CMK (cell line): ENCODE measurements at regions not wholly inside any gene's neighbourhood (a gene's known extent, or its start where the extent isn't known, plus 50 kb on each side); places are given as distances from the start of the nearest gene placed in this dataset.

Experiments
- DNase-seq: peaks from one replicate; pipeline ENCODE4 v3.0.0-alpha.2; 2010; ENCODE audit warnings: low read depth

DNA sequence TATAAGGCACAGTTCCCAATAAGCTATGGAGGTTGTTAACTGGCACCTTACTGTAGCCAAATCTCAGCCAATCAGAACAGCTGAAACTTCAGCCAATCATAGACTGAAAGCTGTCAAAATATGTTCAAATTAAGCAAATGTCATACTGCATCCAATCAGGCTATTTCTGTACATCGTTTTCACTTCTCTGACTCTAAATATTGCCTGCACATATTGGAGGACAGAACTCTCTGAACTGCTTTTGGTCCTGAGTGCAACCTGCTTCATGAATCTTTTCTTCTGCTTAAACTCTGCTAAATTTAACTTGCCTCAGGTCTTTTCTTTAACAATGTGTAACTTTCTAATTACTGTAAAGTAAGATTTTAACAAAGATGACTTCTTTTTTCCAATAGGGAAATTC is 1198.9 kb upstream of the PCDH7 start:
- DNase-seq = no peak

- DNase-seq = no peak
Measured at GRCh38 chr4:29536745-29537144, 1183.4 kb upstream of the PCDH7 start.

GRCh38 chr4:29538889-29539646 is 1181.1 kb upstream of the PCDH7 start:
- DNase-seq = no peak

GRCh38 chr4:29540439-29541102 is 1179.6 kb upstream of the PCDH7 start:
- DNase-seq = no peak

- DNase-seq = no peak
Measured at GRCh38 chr4:29541757-29542156, 1178.4 kb upstream of the PCDH7 start.

DNA sequence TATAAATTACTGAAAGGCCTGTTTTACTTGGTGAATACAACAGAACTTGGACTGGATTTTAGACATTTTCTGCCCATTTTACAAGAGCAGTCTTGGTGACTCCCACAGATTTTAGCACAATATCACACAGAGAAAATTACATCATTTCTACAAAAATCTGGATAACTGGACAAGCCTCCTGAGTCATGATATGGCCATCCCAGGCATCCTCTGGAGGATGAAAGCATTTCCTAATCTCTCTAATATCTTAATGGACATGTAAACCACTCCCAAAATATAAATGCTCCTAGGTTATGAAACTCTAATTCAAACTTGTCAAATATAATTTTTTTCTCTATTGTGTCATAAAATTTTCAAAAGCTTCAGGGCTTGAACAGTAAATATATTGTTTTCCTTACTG is 1170.8 kb upstream of the PCDH7 start:
- no peak for DNase-seq

DNA sequence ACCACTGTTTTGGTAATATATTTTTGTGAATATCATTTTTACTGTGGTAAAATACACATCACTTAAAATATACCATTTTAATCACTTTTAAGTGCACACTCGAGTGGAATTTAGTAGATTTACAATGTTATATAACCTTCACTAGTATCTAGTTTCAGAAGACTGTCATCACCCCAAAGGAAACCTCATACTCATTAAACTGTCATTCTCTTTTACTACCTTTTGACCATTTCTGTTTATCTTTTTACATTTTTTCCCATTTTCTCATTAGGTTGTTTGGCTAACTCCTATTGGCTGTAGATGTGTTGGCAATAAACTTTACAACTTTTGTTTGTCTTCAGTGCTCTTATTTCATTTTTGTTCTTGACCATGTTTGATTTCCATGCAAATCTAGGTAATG is 1168.3 kb upstream of the PCDH7 start:
- no peak for DNase-seq

DNA sequence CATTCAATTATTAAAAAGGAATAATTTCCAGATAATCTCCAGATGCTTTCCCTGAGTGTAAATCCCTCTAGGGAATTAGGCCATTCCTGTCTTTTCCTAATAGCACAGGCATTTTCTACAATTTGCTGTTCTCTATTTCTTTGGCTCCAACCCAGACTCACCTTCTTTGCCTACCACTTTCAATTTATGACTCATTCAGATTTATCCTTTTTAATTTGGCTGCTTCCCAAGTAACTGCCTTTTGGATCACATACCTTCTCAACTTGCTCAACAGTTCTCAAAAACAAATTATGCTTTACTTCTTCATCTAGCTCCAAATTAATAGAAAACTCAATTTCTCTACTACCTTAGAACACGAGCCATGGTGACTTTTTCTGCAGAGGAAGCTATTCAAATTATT is 1166.3 kb upstream of the PCDH7 start:
- no peak for DNase-seq

DNA sequence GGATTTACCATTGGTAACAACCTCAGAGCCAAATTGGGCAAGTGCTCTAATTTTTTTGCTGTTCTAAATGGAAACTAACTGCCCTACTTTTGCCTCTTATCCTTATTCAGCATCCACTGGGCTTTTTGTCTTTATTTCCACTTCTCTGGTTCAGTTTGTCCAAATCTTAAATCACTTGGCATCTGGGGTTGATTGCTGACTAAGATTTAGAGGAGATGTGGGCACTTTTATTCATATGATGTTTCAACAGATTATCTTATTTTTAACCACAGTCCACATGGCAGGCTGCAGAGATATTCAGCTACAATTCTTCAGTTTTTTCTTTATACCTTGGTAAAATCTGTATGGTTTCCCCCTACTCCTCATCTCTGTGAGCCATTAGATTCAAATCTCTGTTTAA is 1161.4 kb upstream of the PCDH7 start:
- DNase-seq = no peak

DNA sequence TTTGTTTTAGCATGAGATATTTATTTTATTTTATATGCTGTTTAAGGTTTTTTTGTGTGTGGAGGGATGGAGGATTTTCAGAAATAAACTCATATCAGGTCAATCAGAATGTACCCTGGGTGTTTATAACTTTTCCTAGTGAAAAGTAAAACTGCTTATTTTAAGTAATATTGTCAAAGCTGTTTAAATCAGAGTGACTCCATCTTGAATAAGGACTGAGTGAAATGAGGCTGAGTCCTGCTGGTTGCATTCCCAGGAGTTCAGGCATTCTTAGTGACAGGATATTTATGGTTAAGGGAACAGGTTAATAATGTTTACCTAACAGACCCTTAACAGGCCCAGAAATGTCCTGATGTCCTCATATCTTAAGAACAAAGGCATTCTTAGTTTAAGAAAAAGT is 1160.9 kb upstream of the PCDH7 start:
- DNase-seq = no peak

DNA sequence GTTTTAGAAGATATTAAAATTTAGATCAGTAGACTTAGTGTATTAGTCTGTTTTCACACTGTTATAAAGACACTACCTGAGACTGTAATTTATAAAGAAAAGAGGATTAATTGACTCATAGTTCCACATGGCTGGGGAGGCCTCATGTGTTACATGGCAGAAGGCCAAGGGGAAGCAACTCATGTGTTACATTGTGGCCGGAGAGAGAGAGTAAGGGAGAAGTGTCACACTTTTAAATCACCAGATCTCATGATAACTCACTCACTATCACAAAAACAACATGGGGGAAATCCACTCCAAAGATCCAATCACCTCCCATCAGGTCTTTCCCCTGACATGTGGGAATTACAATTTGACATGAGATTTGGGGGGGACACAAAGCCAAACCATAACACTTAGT is 1159.7 kb upstream of the PCDH7 start:
- no peak for DNase-seq

- no peak for DNase-seq
Measured at GRCh38 chr4:29565256-29565655, 1154.9 kb upstream of the PCDH7 start.

DNA sequence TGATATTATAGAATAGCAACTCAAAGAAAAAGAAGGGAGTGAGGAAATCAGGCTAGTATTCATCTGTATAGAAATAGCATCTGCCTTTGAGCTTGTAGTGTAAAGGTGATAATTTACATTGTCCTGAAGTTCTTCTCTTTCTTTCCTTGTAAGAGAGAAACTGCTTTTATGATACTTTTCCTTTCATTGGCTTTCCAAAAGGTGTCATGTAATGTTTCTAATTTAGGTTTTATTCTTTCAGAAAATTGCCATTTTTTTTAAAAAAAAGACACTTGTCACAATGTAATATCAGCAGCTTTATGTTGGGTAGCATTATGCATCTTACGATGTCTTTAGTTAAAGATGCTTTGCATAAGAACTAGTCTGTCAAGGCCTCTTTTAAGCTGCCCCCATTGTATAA is 1153.8 kb upstream of the PCDH7 start:
- DNase-seq = no peak

DNA sequence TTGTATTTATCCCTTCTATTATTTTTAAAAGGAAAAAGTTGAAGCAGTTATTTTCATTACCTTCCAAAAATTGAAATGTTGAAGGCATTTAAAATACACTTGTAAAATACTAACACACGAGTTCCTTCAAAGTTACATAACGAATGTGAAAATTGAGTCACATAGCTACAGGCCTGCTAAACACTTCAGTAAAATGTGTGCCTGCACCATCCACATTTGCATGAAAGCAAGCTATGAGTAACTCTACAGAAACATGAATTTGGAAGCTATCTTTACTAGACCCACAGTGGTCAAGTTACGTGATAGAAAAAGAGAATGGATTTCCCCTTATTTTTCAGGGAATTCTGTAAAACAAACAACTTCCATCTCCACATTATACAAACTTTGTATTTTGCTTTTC is 1148.8 kb upstream of the PCDH7 start:
- no peak for DNase-seq

- no peak for DNase-seq
Measured at GRCh38 chr4:29578329-29578728, 1141.8 kb upstream of the PCDH7 start.

DNA sequence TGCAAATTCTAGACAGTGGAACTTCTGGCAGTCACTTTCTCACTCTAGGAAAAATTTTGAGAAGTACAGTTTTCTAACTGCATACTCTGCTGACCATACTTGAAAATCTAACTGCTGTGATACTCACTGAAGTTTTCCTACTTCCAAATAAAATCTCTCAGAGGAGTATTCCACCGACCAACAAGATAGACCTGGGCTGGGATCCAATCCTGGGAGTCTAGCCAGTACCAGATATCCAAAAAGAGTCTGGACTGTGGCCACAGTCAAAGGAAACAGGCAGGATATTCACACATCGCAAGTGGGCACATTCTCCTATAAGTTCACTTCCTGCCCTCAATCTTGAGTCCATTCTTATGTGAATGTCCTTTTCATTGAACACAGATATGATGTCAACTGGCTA is 1138.7 kb upstream of the PCDH7 start:
- DNase-seq = no peak

DNA sequence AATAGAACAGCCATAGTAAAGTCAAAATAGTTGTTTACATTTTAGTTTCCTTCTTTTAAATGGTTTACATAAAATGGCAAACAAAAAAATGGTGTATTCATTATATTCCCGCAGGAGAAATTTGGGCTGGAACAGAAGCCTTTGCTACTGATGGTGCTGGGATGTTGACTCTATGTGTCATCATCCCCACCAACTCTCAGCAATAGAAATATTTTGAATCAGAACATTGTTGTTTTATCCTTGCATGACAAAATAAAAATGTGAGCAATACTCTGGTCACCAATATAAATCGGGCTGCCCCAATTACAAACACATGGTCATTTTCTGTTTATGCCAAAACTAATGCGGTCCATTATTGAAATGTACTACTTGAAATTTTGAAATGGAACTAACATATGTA is 1131.6 kb upstream of the PCDH7 start:
- DNase-seq = no peak

DNA sequence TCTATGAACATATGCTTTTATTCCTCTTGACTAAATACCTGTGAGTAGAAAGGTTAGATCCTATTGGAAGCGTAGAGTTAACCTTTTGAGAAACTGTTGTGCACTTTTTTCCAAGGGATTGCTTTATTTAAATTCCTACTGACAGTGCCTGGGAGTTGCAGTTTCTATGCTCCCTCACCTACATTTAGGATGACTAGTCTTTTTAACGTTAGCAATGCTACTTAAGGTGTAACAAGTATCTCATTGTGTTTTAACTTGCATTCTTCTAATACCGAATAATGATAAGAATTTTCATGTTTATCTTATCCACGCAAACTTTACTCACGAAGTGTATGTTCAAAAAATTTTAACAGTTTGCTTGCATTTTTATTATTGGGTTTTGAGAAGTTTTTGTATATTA is 1123.9 kb upstream of the PCDH7 start:
- no peak for DNase-seq

- no peak for DNase-seq
Measured at GRCh38 chr4:29619168-29619567, 1101.0 kb upstream of the PCDH7 start.

DNA sequence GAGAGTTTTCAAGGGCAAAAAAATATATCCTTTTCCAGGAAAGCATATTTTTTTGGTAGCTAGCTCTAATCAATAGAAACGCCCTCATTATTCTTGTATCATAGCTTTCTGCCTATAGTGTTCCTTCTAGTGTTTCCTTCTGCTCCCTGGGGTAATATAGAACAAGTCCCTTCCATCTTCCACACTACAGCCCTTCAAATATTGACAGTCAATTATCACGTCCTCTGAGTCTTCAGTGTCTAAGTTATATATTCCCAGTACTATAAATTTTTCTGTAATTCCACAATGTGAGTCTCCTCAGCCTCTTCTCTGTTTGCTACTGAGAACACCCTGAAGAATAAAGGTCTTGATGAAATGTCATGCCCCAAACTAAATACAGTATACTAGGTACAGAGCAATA is 1088.0 kb upstream of the PCDH7 start:
- no peak for DNase-seq

DNA sequence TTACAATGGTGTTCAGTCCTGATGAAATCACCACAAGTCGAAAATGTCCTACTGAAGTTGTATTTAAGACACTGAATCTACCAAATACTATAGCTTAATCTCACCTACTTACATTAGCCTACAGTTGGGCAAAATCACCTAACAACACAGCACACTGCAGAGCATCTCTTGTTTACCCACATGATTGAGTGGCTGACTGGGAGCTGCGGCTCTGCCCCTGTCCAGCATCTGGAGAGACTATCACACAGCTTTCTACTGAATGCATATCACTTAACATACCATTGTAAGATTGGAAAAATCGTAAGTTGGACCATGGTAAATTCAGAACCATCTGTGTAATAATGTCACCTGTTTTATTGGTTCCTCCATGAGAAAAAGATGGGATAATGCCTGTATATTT is 1083.2 kb upstream of the PCDH7 start:
- no peak for DNase-seq

GRCh38 chr4:29653221-29653620 is 1066.9 kb upstream of the PCDH7 start:
- no peak for DNase-seq

DNA sequence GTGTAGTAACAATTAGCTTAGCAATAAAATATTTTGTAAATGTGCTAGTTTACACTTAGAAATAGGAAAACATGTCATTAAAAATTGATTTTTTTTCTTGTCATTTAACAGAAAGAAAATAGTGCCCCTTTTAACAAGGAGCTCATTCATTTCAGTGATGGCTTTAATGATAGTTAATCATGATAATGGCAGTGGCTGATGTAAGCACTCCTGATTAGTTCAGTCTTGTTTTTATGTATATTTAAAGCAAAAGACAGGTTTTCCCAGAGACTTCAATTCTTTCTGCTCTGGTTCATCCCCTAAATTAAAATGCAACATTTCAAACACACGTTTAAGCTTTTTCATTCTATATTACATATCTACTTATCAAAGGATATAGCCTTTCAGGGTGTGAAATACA is 1039.5 kb upstream of the PCDH7 start:
- DNase-seq = no peak

- no peak for DNase-seq
Measured at GRCh38 chr4:29704059-29704458, 1016.1 kb upstream of the PCDH7 start.
